ENCODE measurements at regions not wholly inside any gene's neighbourhood (a gene's known extent, or its start where the extent isn't known, plus 50 kb on each side); places are given as distances from the start of the nearest gene placed in this dataset.

DNA sequence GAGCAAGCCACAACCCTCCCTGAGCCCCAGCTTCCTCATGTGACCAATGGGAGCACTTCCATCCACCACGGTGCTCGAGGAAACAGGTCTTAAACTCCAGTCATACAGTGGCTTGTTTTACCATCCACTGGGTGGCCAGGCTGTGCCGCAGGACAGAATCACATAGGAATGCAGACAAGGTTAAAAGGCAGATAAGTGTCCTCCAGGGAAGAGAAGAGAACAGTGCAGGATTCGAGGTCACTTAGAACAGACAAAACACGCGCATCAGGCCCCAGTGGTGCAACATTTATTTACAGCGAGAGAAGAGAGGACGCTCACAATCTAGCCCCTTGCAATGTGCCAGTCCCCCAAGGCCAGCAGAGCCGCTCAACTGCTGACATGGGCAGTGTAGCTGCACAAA, 92.8 kb downstream of the TMEM130 start:
- TF ChIP-seq, protein P1, sequence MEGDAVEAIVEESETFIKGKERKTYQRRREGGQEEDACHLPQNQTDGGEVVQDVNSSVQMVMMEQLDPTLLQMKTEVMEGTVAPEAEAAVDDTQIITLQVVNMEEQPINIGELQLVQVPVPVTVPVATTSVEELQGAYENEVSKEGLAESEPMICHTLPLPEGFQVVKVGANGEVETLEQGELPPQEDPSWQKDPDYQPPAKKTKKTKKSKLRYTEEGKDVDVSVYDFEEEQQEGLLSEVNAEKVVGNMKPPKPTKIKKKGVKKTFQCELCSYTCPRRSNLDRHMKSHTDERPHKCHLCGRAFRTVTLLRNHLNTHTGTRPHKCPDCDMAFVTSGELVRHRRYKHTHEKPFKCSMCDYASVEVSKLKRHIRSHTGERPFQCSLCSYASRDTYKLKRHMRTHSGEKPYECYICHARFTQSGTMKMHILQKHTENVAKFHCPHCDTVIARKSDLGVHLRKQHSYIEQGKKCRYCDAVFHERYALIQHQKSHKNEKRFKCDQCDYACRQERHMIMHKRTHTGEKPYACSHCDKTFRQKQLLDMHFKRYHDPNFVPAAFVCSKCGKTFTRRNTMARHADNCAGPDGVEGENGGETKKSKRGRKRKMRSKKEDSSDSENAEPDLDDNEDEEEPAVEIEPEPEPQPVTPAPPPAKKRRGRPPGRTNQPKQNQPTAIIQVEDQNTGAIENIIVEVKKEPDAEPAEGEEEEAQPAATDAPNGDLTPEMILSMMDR (conservative IDR thresholded peaks at IDR 0.05; ENCODE audit: low read depth in 2 of 2), result no peak
- no peak for TF ChIP-seq EZH2phosphoT487 (IDR thresholded peaks at IDR 0.05; ENCODE audit: unreplicated experiment)
- no peak for TF ChIP-seq EZH2 (IDR thresholded peaks at IDR 0.05; ENCODE audit: low read depth, unreplicated experiment)
- TF ChIP-seq ZNF331 (CRISPR knock-in tag; IDR thresholded peaks at IDR 0.05; ENCODE audit: low read depth), result no peak
- TF ChIP-seq, protein P2, sequence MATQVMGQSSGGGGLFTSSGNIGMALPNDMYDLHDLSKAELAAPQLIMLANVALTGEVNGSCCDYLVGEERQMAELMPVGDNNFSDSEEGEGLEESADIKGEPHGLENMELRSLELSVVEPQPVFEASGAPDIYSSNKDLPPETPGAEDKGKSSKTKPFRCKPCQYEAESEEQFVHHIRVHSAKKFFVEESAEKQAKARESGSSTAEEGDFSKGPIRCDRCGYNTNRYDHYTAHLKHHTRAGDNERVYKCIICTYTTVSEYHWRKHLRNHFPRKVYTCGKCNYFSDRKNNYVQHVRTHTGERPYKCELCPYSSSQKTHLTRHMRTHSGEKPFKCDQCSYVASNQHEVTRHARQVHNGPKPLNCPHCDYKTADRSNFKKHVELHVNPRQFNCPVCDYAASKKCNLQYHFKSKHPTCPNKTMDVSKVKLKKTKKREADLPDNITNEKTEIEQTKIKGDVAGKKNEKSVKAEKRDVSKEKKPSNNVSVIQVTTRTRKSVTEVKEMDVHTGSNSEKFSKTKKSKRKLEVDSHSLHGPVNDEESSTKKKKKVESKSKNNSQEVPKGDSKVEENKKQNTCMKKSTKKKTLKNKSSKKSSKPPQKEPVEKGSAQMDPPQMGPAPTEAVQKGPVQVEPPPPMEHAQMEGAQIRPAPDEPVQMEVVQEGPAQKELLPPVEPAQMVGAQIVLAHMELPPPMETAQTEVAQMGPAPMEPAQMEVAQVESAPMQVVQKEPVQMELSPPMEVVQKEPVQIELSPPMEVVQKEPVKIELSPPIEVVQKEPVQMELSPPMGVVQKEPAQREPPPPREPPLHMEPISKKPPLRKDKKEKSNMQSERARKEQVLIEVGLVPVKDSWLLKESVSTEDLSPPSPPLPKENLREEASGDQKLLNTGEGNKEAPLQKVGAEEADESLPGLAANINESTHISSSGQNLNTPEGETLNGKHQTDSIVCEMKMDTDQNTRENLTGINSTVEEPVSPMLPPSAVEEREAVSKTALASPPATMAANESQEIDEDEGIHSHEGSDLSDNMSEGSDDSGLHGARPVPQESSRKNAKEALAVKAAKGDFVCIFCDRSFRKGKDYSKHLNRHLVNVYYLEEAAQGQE (IDR thresholded peaks at IDR 0.05; ENCODE audit: unreplicated experiment), result no peak
- no peak for TF ChIP-seq POLR2AphosphoS5 (IDR thresholded peaks at IDR 0.05; ENCODE audit: low read depth)
- no peak for TF ChIP-seq ZNF114 (CRISPR knock-in tag; IDR thresholded peaks at IDR 0.05)
- TF ChIP-seq CREB1 (CRISPR knock-in tag; IDR thresholded peaks at IDR 0.05; ENCODE audit: low read depth), result no peak
